Testis (tissue), 2 donors: ENCODE measurements at regions not wholly inside any gene's neighbourhood (a gene's known extent, or its start where the extent isn't known, plus 50 kb on each side); places are given as distances from the start of the nearest gene placed in this dataset.

ENCODE experiments used
- DNase-seq: peaks from one replicate; pipeline ENCODE4 v3.0.0-alpha.2; 2019
- H3K27ac ChIP-seq, 2 donors: fragments of 200-600 bp; sonication (generic); one replicate each; pipeline ENCODE4 v1.5.1; 2019
- H3K27me3 ChIP-seq: fragments of 200-600 bp; sonication (generic); one replicate; pipeline ENCODE4 v1.5.1; 2019
- H3K36me3 ChIP-seq: fragments of 200-600 bp; sonication (generic); one replicate; pipeline ENCODE4 v1.5.1; 2017; ENCODE audit warnings: low read depth; ENCODE audit errors: missing control alignments
- H3K4me1 ChIP-seq: fragments of 200-600 bp; sonication (generic); one replicate; pipeline ENCODE4 v1.5.1; 2019
- H3K4me3 ChIP-seq, 2 donors: fragments of 200-600 bp; sonication (generic); one replicate each; pipeline ENCODE4 v1.5.1; 2017 to 2019
- H3K9me3 ChIP-seq: fragments of 200-600 bp; sonication (generic); one replicate; pipeline ENCODE4 v1.5.1; 2017
- POLR2A ChIP-seq: fragments of 450-650 bp; IDR thresholded peaks from one replicate; pipeline ENCODE4 v1.6.1; 2017; ENCODE audit warnings: antibody characterized with exemption, mild to moderate bottlenecking, moderate library complexity
- WGBS, 2 donors: methylation state at CpG; one replicate each; pipeline ENCODE4 v1.1.5; 2018; 5-methylcytosine and 5-hydroxymethylcytosine counted together
- intact Hi-C: fragments of 100-400 bp; cut with DNase I; formaldehyde crosslinking; loops from one replicate; pipeline ENCODE4 v1.15.1; 2023; ENCODE audit warnings: low total_unique reads
- TF ChIP-seq, protein P1 (sequence below), 3 experiments: fragments of 450-650 bp in 2 of 3; fragments of 200-600 bp in 1 of 3; sonication (generic) in 1 of 3; IDR thresholded peaks; one replicate each; pipeline ENCODE4 v1.5.1; 2016 to 2019; ENCODE audit warnings: antibody characterized with exemption in 3 of 3, mild to moderate bottlenecking in 2 of 3, moderate library complexity in 1 of 3

- intact Hi-C loops, result no loop called here
- H3K27ac ChIP-seq, result no peak overlapping the region
- TF ChIP-seq, protein P1, sequence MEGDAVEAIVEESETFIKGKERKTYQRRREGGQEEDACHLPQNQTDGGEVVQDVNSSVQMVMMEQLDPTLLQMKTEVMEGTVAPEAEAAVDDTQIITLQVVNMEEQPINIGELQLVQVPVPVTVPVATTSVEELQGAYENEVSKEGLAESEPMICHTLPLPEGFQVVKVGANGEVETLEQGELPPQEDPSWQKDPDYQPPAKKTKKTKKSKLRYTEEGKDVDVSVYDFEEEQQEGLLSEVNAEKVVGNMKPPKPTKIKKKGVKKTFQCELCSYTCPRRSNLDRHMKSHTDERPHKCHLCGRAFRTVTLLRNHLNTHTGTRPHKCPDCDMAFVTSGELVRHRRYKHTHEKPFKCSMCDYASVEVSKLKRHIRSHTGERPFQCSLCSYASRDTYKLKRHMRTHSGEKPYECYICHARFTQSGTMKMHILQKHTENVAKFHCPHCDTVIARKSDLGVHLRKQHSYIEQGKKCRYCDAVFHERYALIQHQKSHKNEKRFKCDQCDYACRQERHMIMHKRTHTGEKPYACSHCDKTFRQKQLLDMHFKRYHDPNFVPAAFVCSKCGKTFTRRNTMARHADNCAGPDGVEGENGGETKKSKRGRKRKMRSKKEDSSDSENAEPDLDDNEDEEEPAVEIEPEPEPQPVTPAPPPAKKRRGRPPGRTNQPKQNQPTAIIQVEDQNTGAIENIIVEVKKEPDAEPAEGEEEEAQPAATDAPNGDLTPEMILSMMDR (IDR thresholded peaks at IDR 0.05), result peak in 1 of 3 experiments; percentile 27
- TF ChIP-seq POLR2A, result no peak
- DNase-seq, result no peak
- no peaks in the 10 kb centered on the region for H3K27me3 ChIP-seq
- no peaks in the 10 kb centered on the region for H3K36me3 ChIP-seq
- 47 to 51% methylated on average over 2 of the region's 2 CpGs for WGBS, 2 donors
- H3K4me3 ChIP-seq, result no peak overlapping the region
- H3K9me3 ChIP-seq, result no peaks in the 10 kb centered on the region
- no peaks in the 10 kb centered on the region for H3K4me1 ChIP-seq
These were observed 1126.8 kb downstream of the SI start for GRCh38 chr3:163951397-163951987.

DNA sequence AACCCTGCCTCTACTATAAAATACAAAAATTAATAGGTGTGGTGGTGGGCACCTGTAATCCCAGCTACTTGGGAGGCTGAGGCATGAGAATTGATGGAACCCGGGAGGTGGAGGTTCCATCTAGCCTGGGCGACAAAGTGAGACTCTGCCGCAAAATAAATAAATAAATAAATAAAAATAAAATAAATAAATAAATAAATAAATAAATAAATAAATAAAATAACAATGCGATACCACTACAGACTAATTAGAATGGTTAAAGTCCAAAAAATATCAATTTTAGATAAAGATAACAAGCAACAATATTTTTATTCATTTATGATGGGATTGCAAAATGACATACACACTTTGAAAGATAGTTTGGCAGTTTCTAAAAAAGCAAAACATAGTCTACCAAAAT lies 1131.5 kb downstream of the SI start:
- Histone ChIP-seq H3K4me1 (no peaks in the 10 kb centered on the region), H3K9me3 (no peaks in the 10 kb centered on the region), H3K4me3 (no peak overlapping the region), H3K36me3 (no peaks in the 10 kb centered on the region), H3K27me3 (no peaks in the 10 kb centered on the region), H3K27ac (no peak overlapping the region)
- no peak for TF ChIP-seq POLR2A
- TF ChIP-seq, protein P1 (IDR thresholded peaks at IDR 0.05), result no peak
- intact Hi-C loops, result no loop called here
- DNase-seq, result no peak
- 91 to 92% methylated on average over 4 of the region's 4 CpGs for WGBS, 2 donors

DNA sequence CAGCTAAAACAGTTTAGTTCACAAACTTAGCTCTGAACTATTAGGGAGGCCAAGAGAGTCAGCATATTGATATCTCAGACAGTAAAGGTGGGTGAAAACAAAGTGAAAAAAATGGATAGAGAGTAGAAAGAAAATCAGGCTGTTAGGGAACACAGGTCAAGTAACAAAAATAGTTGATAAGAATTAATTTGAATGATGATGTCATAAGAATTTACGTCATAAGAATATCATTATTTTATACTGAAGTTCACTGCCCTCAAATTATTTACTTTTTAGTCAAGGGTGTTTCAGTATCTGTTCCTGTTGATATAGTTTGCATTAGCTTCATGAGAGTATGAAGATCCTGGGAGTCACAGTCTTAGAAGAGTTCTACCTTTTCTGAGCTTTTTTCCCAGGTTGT lies 1134.6 kb downstream of the SI start:
- Histone ChIP-seq H3K4me1 (no peaks in the 10 kb centered on the region), H3K27ac (no peak overlapping the region), H3K9me3 (no peaks in the 10 kb centered on the region), H3K27me3 (no peaks in the 10 kb centered on the region), H3K36me3 (no peaks in the 10 kb centered on the region), H3K4me3 (no peak overlapping the region)
- DNase-seq, result no peak
- no peak for TF ChIP-seq POLR2A
- TF ChIP-seq, protein P1 (IDR thresholded peaks at IDR 0.05), result no peak
- intact Hi-C loops, result no loop called here
- WGBS, 2 donors, result 91 to 93% methylated on average over 1 of the region's 1 CpG

GRCh38 chr3:163939926-163940325 lies 1138.4 kb downstream of the SI start:
- no peak for TF ChIP-seq POLR2A
- TF ChIP-seq, protein P1 (IDR thresholded peaks at IDR 0.05), result no peak
- no peaks in the 10 kb centered on the region for H3K36me3 ChIP-seq
- WGBS, 2 donors, result 30 to 68% methylated on average over 3 of the region's 3 CpGs
- no peaks in the 10 kb centered on the region for H3K4me1 ChIP-seq
- no peaks in the 10 kb centered on the region for H3K9me3 ChIP-seq
- H3K4me3 ChIP-seq, result no peak overlapping the region
- intact Hi-C loops, result no loop called here
- H3K27ac ChIP-seq, result no peak overlapping the region
- DNase-seq, result no peak
- no peaks in the 10 kb centered on the region for H3K27me3 ChIP-seq

GRCh38 chr3:163936543-163936942 lies 1141.8 kb downstream of the SI start:
- no peak for DNase-seq
- no peaks in the 10 kb centered on the region for H3K27me3 ChIP-seq

More at GRCh38 chr3:163936543-163936942, 1141.8 kb downstream of the SI start:
- no peak overlapping the region for H3K4me3 ChIP-seq
- intact Hi-C loops, result no loop called here
- TF ChIP-seq POLR2A, result no peak
- TF ChIP-seq, protein P1 (IDR thresholded peaks at IDR 0.05), result no peak
- 36 to 45% methylated on average over 1 of the region's 1 CpG for WGBS, 2 donors
- H3K4me1 ChIP-seq, result no peaks in the 10 kb centered on the region
- H3K27ac ChIP-seq, result no peak overlapping the region
- H3K9me3 ChIP-seq, result no peaks in the 10 kb centered on the region
- no peaks in the 10 kb centered on the region for H3K36me3 ChIP-seq
